ENCODE measurements at regions not wholly inside any gene's neighbourhood (a gene's known extent, or its start where the extent isn't known, plus 50 kb on each side); places are given as distances from the start of the nearest gene placed in this dataset.

- H3K27me3 ChIP-seq (ENCODE audit: control insufficient read depth in 4 of 4, insufficient read depth in 4 of 4, low read length in 3 of 4), result no peaks in the 10 kb centered on the region
- no peak overlapping the region for H3K9ac ChIP-seq (ENCODE audit: low read depth in 1 of 2, low read length in 2 of 2)
- DNase-seq (ENCODE audit: low spot score), result peak; percentile 44
- H3K27ac ChIP-seq (ENCODE audit: low read depth in 1 of 2, low read length in 2 of 2), result no peak overlapping the region
- no peaks in the 10 kb centered on the region for H3K36me3 ChIP-seq (ENCODE audit: control insufficient read depth in 4 of 4, insufficient read depth in 3 of 4, low read depth in 1 of 4, low read length in 3 of 4)
- TF ChIP-seq CTCF (IDR thresholded peaks at IDR 0.05; ENCODE audit: low read depth, low read length, missing input control) (peak; percentile 56), REST (IDR thresholded peaks at IDR 0.05) (no peak), GABPA (IDR thresholded peaks at IDR 0.05 in 1 of 2, conservative IDR thresholded peaks at IDR 0.05 in 1 of 2) (no peak), JUND (IDR thresholded peaks at IDR 0.05) (no peak), ZBTB33 (IDR thresholded peaks at IDR 0.05) (no peak), SP1 (IDR thresholded peaks at IDR 0.05) (no peak), EGR1 (IDR thresholded peaks at IDR 0.05; ENCODE audit: low read depth in 2 of 2) (no peak), MAX (IDR thresholded peaks at IDR 0.05) (no peak), YY1 (IDR thresholded peaks at IDR 0.05) (no peak), NR2F2 (IDR thresholded peaks at IDR 0.05) (no peak), FOXA2 (IDR thresholded peaks at IDR 0.05) (no peak), RAD21 (IDR thresholded peaks at IDR 0.05) (peak; percentile 86 to 89), RXRA (IDR thresholded peaks at IDR 0.05) (no peak), TAF1 (conservative IDR thresholded peaks at IDR 0.05) (no peak), HNF4A (conservative IDR thresholded peaks at IDR 0.05) (no peak), FOXA1 (IDR thresholded peaks at IDR 0.05) (no peak)
- no peaks in the 10 kb centered on the region for H3K4me1 ChIP-seq (ENCODE audit: control insufficient read depth in 4 of 4, insufficient read depth in 4 of 4, low read length in 3 of 4)
- WGBS, result 11% methylated on average over 1 of the region's 1 CpG
- no peaks in the 10 kb centered on the region for H3K9me3 ChIP-seq (ENCODE audit: control insufficient read depth in 4 of 4, low read length in 3 of 4)
- H3K4me3 ChIP-seq (ENCODE audit: low read depth in 1 of 3, low read length in 3 of 3), result no peak overlapping the region
These were observed 231.9 kb upstream of the INTU start for GRCh38 chr4:127400731-127401346.
